ENCODE measurements at regions not wholly inside any gene's neighbourhood (a gene's known extent, or its start where the extent isn't known, plus 50 kb on each side); places are given as distances from the start of the nearest gene placed in this dataset.

DNA sequence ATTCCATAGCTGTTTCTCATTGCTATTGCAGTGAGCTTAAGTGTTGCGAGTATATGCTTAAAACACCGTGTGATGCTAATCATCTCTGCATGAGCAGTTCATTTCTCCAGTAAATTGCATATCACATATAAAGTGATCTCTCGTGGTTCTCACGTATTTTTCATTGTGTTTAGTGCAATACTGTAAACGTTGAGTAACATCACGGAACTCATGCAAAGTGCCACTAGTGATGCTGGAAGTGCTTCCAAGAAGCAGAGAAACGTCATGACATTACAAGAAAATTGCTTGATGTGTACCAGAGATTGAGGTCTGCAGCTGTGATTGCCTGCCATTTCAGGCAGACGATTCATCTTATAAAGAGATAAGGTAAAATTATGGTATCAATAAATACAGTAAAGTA is 830.4 kb downstream of the GRIK2 start:
- WGBS (ENCODE audit: insufficient coverage), result 100% methylated on average over 4 of the region's 8 CpGs

DNA sequence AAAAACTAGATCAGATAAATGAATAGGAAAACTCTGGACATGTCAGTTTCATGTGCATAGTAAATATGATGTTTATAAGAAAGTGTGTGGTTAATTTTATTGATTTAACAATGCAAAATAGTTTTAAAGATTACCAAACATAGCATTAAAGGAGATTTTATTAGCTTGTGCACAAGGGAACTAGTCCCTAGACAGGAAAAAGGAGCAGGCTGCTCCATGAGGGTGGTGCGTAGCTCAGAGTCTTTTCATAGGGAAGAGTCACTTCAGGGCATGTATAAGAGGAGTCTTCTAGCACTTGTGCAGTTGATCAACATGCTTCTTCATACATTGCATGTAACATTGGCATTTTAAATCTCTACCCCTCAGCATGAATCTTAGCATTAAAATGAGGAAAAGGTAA is 835.8 kb downstream of the GRIK2 start:
- H3K4me1 ChIP-seq (ENCODE audit: control insufficient read depth in 1 of 2, extremely low read depth in 1 of 2, insufficient read depth in 2 of 2, low read length in 2 of 2), result no peaks in the 10 kb centered on the region
- peaks cover 0 to 3% (median 3%) of the 10 kb centered on the region in 3 donors for H3K9me3 Mint-ChIP-seq
- no peaks in the 10 kb centered on the region for H3K9me3 ChIP-seq
- DNase-seq, result no peak
- H3K4me3 ChIP-seq (ENCODE audit: control insufficient read depth in 1 of 2, extremely low read depth in 1 of 2, low read length in 1 of 2), result no peak overlapping the region
- no peak overlapping the region for H3K27ac Mint-ChIP-seq
- H3K36me3 Mint-ChIP-seq, result no peaks in the 10 kb centered on the region
- CTCF ChIA-PET, result no interaction called here
- H3K27ac ChIP-seq (ENCODE audit: low read length), result no peak overlapping the region
- H3K27me3 Mint-ChIP-seq, result no peaks in the 10 kb centered on the region
- no peak overlapping the region for H3K4me3 Mint-ChIP-seq
- POLR2A ChIA-PET, result no interaction called here
- no peaks in the 10 kb centered on the region for H3K4me1 Mint-ChIP-seq
- no CpG with 5 or more reads among the region's 1 CpG for WGBS (ENCODE audit: insufficient coverage)
- no peaks in the 10 kb centered on the region for H3K36me3 ChIP-seq (ENCODE audit: control insufficient read depth in 2 of 2, extremely low read depth in 1 of 2, insufficient read depth in 1 of 2, low read length in 1 of 2)
- ATAC-seq (replicated peaks in 1 of 4), result no peak
- no peaks in the 10 kb centered on the region for H3K27me3 ChIP-seq (replicated peaks in 1 of 2; ENCODE audit: control insufficient read depth in 2 of 2, extremely low read depth in 1 of 2, insufficient read depth in 2 of 2, low read length in 1 of 2)

More for the DNA sequence above, 830.4 kb downstream of the GRIK2 start:
- Mint-ChIP-seq H3K4me3 (no peak overlapping the region), H3K9me3 (peaks cover 3 to 8% (median 6%) of the 10 kb centered on the region in 3 donors), H3K4me1 (no peaks in the 10 kb centered on the region), H3K27me3 (no peaks in the 10 kb centered on the region), H3K36me3 (no peaks in the 10 kb centered on the region), H3K27ac (no peak overlapping the region)
- ChIA-PET CTCF (no interaction called here), POLR2A (no interaction called here)
- H3K27me3 ChIP-seq (replicated peaks in 1 of 2; ENCODE audit: control insufficient read depth in 2 of 2, extremely low read depth in 1 of 2, insufficient read depth in 2 of 2, low read length in 1 of 2), result no peaks in the 10 kb centered on the region
- H3K27ac ChIP-seq (ENCODE audit: low read length), result no peak overlapping the region
- DNase-seq (no peak), ATAC-seq (replicated peaks in 1 of 4) (no peak)
- H3K4me3 ChIP-seq (ENCODE audit: control insufficient read depth in 1 of 2, extremely low read depth in 1 of 2, low read length in 1 of 2), result no peak overlapping the region
- H3K9me3 ChIP-seq, result no peaks in the 10 kb centered on the region
- no peaks in the 10 kb centered on the region for H3K4me1 ChIP-seq (ENCODE audit: control insufficient read depth in 1 of 2, extremely low read depth in 1 of 2, insufficient read depth in 2 of 2, low read length in 2 of 2)
- no peaks in the 10 kb centered on the region for H3K36me3 ChIP-seq (ENCODE audit: control insufficient read depth in 2 of 2, extremely low read depth in 1 of 2, insufficient read depth in 1 of 2, low read length in 1 of 2)
